OCI-LY1 (cell line): ENCODE measurements at regions not wholly inside any gene's neighbourhood (a gene's known extent, or its start where the extent isn't known, plus 50 kb on each side); places are given as distances from the start of the nearest gene placed in this dataset.

ENCODE experiments used
- H2AFZ ChIP-seq: fragments of 200-600 bp; sonication (generic), shearing (Covaris generic); 2 replicates; pipeline ENCODE4 v1.6.0; 2014; ENCODE audit warnings: antibody characterized with exemption, mild to moderate bottlenecking, low read length
- H3F3A ChIP-seq: fragments of 200-600 bp; sonication (generic), shearing (Covaris generic); 2 replicates; pipeline ENCODE4 v1.6.0; 2014; ENCODE audit warnings: mild to moderate bottlenecking, antibody characterized with exemption, low read length, moderate library complexity; ENCODE audit not compliant: insufficient read depth
- H3K27ac ChIP-seq: fragments of 200-600 bp; sonication (generic); 2 replicates; pipeline ENCODE4 v1.5.1; 2014; ENCODE audit warnings: low read length, mixed run types, mild to moderate bottlenecking, low read depth; ENCODE audit not compliant: poor library complexity, severe bottlenecking
- H3K27me3 ChIP-seq: fragments of 200-600 bp; sonication (generic); 2 replicates; pipeline ENCODE4 v1.6.0; 2014; ENCODE audit warnings: antibody characterized with exemption, mild to moderate bottlenecking, low read length, moderate library complexity; ENCODE audit not compliant: insufficient read depth
- H3K36me3 ChIP-seq: fragments of 200-600 bp; sonication (generic); 2 replicates; pipeline ENCODE4 v1.6.1; 2014; ENCODE audit warnings: mild to moderate bottlenecking, antibody characterized with exemption, low read length, moderate library complexity, mixed read lengths; ENCODE audit not compliant: insufficient read depth
- H3K4me1 ChIP-seq: fragments of 200-600 bp; sonication (generic); 2 replicates; pipeline ENCODE4 v1.5.1; 2014; ENCODE audit warnings: mild to moderate bottlenecking, low read length, moderate library complexity; ENCODE audit not compliant: insufficient read depth, severe bottlenecking
- H3K4me2 ChIP-seq: fragments of 200-600 bp; sonication (generic), shearing (Covaris generic); 2 replicates; pipeline ENCODE4 v1.6.1; 2014; ENCODE audit warnings: low read length
- H3K4me3 ChIP-seq: fragments of 200-600 bp; sonication (generic); 2 replicates; pipeline ENCODE4 v1.5.1; 2014; ENCODE audit warnings: low read length, low read depth, mild to moderate bottlenecking, mixed read lengths; ENCODE audit not compliant: poor library complexity, severe bottlenecking
- H3K79me2 ChIP-seq: fragments of 200-600 bp; shearing (Covaris generic); 2 replicates; pipeline ENCODE4 v1.6.1; 2016; ENCODE audit warnings: mixed run types, low read length, mixed read lengths; ENCODE audit not compliant: insufficient read depth
- H3K9ac ChIP-seq: fragments of 200-600 bp; sonication (generic), shearing (Covaris generic); 2 replicates; pipeline ENCODE4 v1.6.1; 2014; ENCODE audit warnings: mild to moderate bottlenecking, low read length, mixed read lengths
- H3K9me2 ChIP-seq: fragments of 200-600 bp; sonication (generic), shearing (Covaris generic); 2 replicates; pipeline ENCODE4 v1.6.1; 2014; ENCODE audit warnings: low read depth, mild to moderate bottlenecking, low read length, mixed read lengths
- H3K9me3 ChIP-seq: fragments of 200-600 bp; shearing (Covaris generic); 2 replicates; pipeline ENCODE4 v1.6.1; 2014; ENCODE audit warnings: low read length, mixed read lengths
- H4K20me1 ChIP-seq: fragments of 200-600 bp; sonication (generic), shearing (Covaris generic); 2 replicates; pipeline ENCODE4 v1.6.0; 2016; ENCODE audit warnings: mild to moderate bottlenecking, low read length; ENCODE audit not compliant: insufficient read depth
- EZH2 ChIP-seq: fragments of 200-600 bp; sonication (generic), shearing (Covaris generic); IDR thresholded peaks from 2 replicates; pipeline ENCODE4 v1.8.0; 2017; ENCODE audit warnings: borderline replicate concordance, mixed run types, mild to moderate bottlenecking, antibody characterized with exemption, low read length, moderate library complexity, mixed read lengths
- TF ChIP-seq, protein P1 (sequence below): fragments of 200-600 bp; sonication (generic), shearing (Covaris generic); IDR thresholded peaks from 2 replicates; pipeline ENCODE4 v1.5.1; 2017; ENCODE audit warnings: mild to moderate bottlenecking, antibody characterized with exemption, low read length, moderate library complexity, mixed read lengths

DNA sequence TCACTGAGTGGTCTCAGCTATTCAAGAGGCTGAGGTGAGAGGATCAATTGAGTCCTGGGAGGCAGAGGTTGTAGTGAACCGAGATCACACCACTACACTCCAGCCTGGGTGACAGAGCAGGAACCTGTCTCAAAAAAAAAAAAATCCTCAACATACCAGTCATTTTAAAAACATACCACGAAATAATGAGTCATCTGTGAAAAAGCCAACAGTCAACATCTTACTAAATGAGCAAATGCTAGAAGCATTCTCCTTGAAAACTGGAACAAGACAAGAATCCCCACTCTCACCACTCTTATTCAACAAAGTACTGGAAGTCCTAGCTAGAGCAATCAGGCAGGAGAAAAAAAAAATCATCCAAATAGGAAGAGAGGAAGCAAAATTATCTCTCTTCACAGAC, 104.0 kb upstream of the ARHGEF9 start:
- H3K79me2 ChIP-seq, result no peaks in the 10 kb centered on the region
- no peaks in the 10 kb centered on the region for H3K9me2 ChIP-seq
- no peak overlapping the region for H3K4me3 ChIP-seq
- no peaks in the 10 kb centered on the region for H4K20me1 ChIP-seq
- H3K4me2 ChIP-seq, result no peak overlapping the region
- H2AFZ ChIP-seq, result no peak overlapping the region
- no peaks in the 10 kb centered on the region for H3K4me1 ChIP-seq
- no peak overlapping the region for H3K9ac ChIP-seq
- H3K27ac ChIP-seq, result no peak overlapping the region
- no peaks in the 10 kb centered on the region for H3K36me3 ChIP-seq
- H3K9me3 ChIP-seq, result no peaks in the 10 kb centered on the region
- no peaks in the 10 kb centered on the region for H3F3A ChIP-seq
- H3K27me3 ChIP-seq, result no peaks in the 10 kb centered on the region
- TF ChIP-seq, protein P1, sequence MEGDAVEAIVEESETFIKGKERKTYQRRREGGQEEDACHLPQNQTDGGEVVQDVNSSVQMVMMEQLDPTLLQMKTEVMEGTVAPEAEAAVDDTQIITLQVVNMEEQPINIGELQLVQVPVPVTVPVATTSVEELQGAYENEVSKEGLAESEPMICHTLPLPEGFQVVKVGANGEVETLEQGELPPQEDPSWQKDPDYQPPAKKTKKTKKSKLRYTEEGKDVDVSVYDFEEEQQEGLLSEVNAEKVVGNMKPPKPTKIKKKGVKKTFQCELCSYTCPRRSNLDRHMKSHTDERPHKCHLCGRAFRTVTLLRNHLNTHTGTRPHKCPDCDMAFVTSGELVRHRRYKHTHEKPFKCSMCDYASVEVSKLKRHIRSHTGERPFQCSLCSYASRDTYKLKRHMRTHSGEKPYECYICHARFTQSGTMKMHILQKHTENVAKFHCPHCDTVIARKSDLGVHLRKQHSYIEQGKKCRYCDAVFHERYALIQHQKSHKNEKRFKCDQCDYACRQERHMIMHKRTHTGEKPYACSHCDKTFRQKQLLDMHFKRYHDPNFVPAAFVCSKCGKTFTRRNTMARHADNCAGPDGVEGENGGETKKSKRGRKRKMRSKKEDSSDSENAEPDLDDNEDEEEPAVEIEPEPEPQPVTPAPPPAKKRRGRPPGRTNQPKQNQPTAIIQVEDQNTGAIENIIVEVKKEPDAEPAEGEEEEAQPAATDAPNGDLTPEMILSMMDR, result no peak
- TF ChIP-seq EZH2, result no peak

DNA sequence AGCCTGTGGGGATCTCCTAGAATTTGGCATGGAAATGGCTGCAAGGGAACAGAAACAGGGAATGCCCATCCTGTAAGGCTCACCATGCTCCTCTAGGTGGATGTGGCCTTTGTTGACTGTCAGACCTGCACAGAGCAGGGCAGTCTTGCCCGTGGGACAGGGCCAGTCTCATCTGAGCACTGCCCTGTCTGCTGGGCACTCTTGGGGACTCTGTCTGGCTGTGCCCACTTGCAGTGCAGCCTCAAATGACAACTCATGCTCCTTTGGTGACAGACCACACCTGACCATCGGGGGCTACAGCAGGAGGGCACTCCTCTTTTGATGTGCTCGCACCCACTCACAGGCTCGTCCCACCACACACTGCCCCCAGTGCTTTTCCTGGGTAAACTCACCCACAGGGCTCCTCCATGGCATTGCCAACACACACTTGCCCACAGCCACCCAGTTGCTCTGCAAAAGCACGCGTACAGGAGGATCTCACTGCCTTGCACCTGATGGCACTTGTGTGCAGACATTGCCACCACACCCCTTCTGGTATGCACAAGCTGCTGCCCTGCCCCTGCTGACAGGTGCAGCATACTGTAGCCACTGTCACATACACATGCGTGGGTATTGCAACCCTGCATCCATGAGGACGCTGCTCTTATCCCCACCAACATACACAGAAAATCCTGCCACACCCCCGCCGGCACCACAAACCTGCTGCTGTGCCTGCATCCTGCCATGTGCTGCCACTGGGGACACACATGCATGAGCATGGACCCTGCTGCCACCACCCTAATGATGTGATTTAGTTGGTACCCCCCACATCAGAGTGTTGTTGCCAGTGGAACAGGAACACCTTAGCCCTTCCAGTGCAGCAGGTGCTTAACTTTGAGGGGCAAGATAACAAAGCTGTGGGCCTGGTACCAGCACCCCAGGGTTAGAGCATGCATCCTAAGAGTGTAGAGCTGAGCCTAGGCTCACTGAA, 100.1 kb upstream of the ARHGEF9 start:
- Histone ChIP-seq H3K27ac (no peak overlapping the region), H3K9ac (no peak overlapping the region), H4K20me1 (no peaks in the 10 kb centered on the region), H2AFZ (no peak overlapping the region), H3K9me3 (no peaks in the 10 kb centered on the region), H3K4me3 (no peak overlapping the region), H3K4me1 (no peaks in the 10 kb centered on the region), H3K9me2 (no peaks in the 10 kb centered on the region), H3F3A (no peaks in the 10 kb centered on the region), H3K79me2 (no peaks in the 10 kb centered on the region), H3K4me2 (no peak overlapping the region), H3K36me3 (no peaks in the 10 kb centered on the region), H3K27me3 (no peaks in the 10 kb centered on the region)
- TF ChIP-seq EZH2, result no peak
- TF ChIP-seq, protein P1, result no peak

DNA sequence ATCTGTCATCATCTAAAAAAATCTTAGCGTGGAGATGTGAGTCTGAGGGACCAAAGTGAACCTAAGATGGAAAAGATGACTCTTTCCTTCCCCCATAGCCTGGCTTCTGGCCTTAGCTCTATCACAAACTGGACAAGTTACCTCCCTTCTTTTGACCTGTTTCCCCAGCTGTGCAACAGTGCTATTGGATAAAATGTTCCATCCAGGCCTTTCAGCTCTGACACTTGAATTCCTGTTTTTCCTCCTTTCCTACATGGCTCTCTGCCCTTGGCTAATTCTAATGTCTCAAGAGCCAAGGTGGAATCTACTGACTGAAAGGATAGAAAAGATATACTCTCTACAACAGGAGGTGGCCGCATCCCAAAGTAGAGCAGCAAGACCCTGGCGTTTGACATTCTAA, 84.5 kb upstream of the ARHGEF9 start:
- Histone ChIP-seq H3K79me2 (no peaks in the 10 kb centered on the region), H3K4me1 (no peaks in the 10 kb centered on the region), H3K4me3 (no peak overlapping the region), H3F3A (no peaks in the 10 kb centered on the region), H2AFZ (no peak overlapping the region), H3K27ac (no peak overlapping the region), H3K36me3 (no peaks in the 10 kb centered on the region), H3K9me3 (no peaks in the 10 kb centered on the region), H3K4me2 (no peak overlapping the region), H3K9me2 (no peaks in the 10 kb centered on the region), H4K20me1 (no peaks in the 10 kb centered on the region), H3K9ac (no peak overlapping the region), H3K27me3 (no peaks in the 10 kb centered on the region)
- TF ChIP-seq, protein P1, result no peak
- no peak for TF ChIP-seq EZH2
